Hepatocyte (in vitro differentiated cells): ENCODE measurements at regions not wholly inside any gene's neighbourhood (a gene's known extent, or its start where the extent isn't known, plus 50 kb on each side); places are given as distances from the start of the nearest gene placed in this dataset.

Source experiments
- EZH2 ChIP-seq: fragments of 200-600 bp; sonication (generic); IDR thresholded peaks from 2 replicates; pipeline ENCODE4 v1.6.1; 2016; ENCODE audit warnings: antibody characterized with exemption, mild to moderate bottlenecking, borderline replicate concordance
- EZH2phosphoT487 ChIP-seq: fragments of 200-600 bp; sonication (generic); IDR thresholded peaks from one replicate; pipeline ENCODE4 v1.6.1; 2018; ENCODE audit warnings: antibody characterized with exemption, mild to moderate bottlenecking, low read depth, moderate library complexity; ENCODE audit not compliant: unreplicated experiment, severe bottlenecking
- TF ChIP-seq, protein P1 (sequence below): fragments of 200-600 bp; sonication (generic); IDR thresholded peaks from 2 replicates; pipeline ENCODE4 v1.5.1; 2016; ENCODE audit warnings: antibody characterized with exemption, mild to moderate bottlenecking; ENCODE audit not compliant: poor library complexity

DNA sequence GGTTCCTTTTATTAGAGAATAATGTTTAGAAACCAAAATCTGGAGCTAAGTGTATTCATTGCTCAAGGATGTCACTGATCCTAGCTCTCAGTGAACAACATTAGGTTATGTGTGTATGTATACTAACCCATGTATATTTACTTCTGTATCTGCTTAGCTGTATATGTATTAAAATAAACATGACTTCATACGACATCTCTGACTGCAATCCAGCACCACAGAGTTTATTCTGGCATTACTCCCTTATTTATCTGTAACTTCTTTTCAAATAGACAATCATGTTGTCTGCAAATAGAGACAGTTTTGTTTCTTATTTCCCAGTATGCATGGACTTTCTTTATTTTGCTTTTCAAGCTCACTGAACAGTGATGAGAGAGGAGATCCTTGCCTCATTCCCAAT lies 441.0 kb upstream of the NFE2L3 start:
- TF ChIP-seq EZH2 (no peak), EZH2phosphoT487 (no peak)
- TF ChIP-seq, protein P1, sequence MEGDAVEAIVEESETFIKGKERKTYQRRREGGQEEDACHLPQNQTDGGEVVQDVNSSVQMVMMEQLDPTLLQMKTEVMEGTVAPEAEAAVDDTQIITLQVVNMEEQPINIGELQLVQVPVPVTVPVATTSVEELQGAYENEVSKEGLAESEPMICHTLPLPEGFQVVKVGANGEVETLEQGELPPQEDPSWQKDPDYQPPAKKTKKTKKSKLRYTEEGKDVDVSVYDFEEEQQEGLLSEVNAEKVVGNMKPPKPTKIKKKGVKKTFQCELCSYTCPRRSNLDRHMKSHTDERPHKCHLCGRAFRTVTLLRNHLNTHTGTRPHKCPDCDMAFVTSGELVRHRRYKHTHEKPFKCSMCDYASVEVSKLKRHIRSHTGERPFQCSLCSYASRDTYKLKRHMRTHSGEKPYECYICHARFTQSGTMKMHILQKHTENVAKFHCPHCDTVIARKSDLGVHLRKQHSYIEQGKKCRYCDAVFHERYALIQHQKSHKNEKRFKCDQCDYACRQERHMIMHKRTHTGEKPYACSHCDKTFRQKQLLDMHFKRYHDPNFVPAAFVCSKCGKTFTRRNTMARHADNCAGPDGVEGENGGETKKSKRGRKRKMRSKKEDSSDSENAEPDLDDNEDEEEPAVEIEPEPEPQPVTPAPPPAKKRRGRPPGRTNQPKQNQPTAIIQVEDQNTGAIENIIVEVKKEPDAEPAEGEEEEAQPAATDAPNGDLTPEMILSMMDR = no peak
